ENCODE measurements at regions not wholly inside any gene's neighbourhood (a gene's known extent, or its start where the extent isn't known, plus 50 kb on each side); places are given as distances from the start of the nearest gene placed in this dataset.

GRCh38 chr5:165705960-165706359 is 2200.5 kb downstream of the MAT2B start:
- DNase-seq (ENCODE audit: low read depth, low spot score): no peak
- no peak for TF ChIP-seq POLR2A (IDR thresholded peaks at IDR 0.05; ENCODE audit: low read depth, low read length)
- TF ChIP-seq JUN (IDR thresholded peaks at IDR 0.05; ENCODE audit: borderline replicate concordance, insufficient read depth, insufficient read length, low read depth): no peak
- no peak for TF ChIP-seq MYC (IDR thresholded peaks at IDR 0.05; ENCODE audit: low read depth, low read length)
- no peak for TF ChIP-seq CTCF (IDR thresholded peaks at IDR 0.05; ENCODE audit: extremely low read depth in 1 of 2, insufficient read depth in 1 of 2, low read depth in 1 of 2, low read length in 2 of 2)

DNA sequence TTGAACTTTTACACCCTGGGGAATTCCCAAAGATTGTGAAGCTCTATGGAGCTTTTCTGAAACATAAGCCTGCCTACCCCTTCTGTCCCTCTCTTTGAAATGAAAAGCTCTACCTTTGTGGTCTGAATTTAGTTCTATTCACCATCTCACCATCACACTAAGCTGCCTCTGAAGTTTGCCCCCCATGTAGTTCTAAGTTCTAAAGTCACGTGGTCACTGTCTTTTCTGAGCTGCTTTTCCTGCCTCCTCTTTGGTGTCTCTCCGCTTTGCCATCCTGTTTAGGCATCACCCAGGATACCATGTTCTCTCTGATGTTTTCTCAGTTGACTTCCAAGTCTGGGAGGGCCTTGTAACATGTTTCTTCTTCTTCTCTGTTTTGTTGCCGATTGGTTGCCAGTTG is 2206.6 kb downstream of the MAT2B start:
- ChIA-PET CTCF (no interaction called here), POLR2A (no interaction called here)
- no peak overlapping the region for H3K27ac ChIP-seq (ENCODE audit: insufficient read depth, low read depth, low read length)

More at GRCh38 chr5:165705960-165706359, 2200.5 kb downstream of the MAT2B start:
- ChIA-PET POLR2A (no interaction called here), CTCF (no interaction called here)
- Histone ChIP-seq H3K27me3 (ENCODE audit: control insufficient read depth in 2 of 2, insufficient read depth in 2 of 2, low read length in 2 of 2) (no peaks in the 10 kb centered on the region), H3K4me3 (replicated peaks in 1 of 3; ENCODE audit: insufficient read depth in 1 of 3, low read depth in 1 of 3, low read length in 3 of 3) (no peak overlapping the region), H2AFZ (ENCODE audit: low read depth, low read length) (no peak overlapping the region), H4K20me1 (replicated peaks; ENCODE audit: control insufficient read depth, extremely low read depth, insufficient read depth, low read length) (no peaks in the 10 kb centered on the region), H3K4me1 (ENCODE audit: control insufficient read depth, extremely low read depth, insufficient read depth, low read length) (no peaks in the 10 kb centered on the region), H3K9ac (replicated peaks; ENCODE audit: extremely low read depth, insufficient read depth, low read length) (no peak overlapping the region), H3K27ac (ENCODE audit: insufficient read depth, low read depth, low read length) (no peak overlapping the region), H3K4me2 (ENCODE audit: insufficient read depth, low read length) (no peak overlapping the region), H3K36me3 (ENCODE audit: control insufficient read depth in 2 of 2, extremely low read depth in 1 of 2, insufficient read depth in 2 of 2, low read length in 2 of 2) (no peaks in the 10 kb centered on the region), H3K9me3 (replicated peaks; ENCODE audit: control insufficient read depth, insufficient read depth, low read length) (no peaks in the 10 kb centered on the region), H3K79me2 (ENCODE audit: control insufficient read depth, insufficient read depth, low read length) (no peaks in the 10 kb centered on the region), H3K9me1 (replicated peaks; ENCODE audit: control insufficient read depth, extremely low read depth, insufficient read depth, low read length) (no peaks in the 10 kb centered on the region)
- BruUV-seq (replicated peaks): no TSS peak
- dilution Hi-C loops (cut with MboI; ENCODE audit: extremely low pct_ligation_motif_present, low sequenced_read_pairs): no loop called here
- intact Hi-C loops (cut with micrococcal nuclease): no loop called here
- FAIRE-seq: no peak

More for the DNA sequence above, 2206.6 kb downstream of the MAT2B start:
- H3K9ac ChIP-seq (replicated peaks; ENCODE audit: extremely low read depth, insufficient read depth, low read length): no peak overlapping the region
- H4K20me1 ChIP-seq (replicated peaks; ENCODE audit: control insufficient read depth, extremely low read depth, insufficient read depth, low read length): no peaks in the 10 kb centered on the region
- no peak for DNase-seq (ENCODE audit: low read depth, low spot score)
- H3K79me2 ChIP-seq (ENCODE audit: control insufficient read depth, insufficient read depth, low read length): no peaks in the 10 kb centered on the region
- dilution Hi-C loops (cut with MboI; ENCODE audit: extremely low pct_ligation_motif_present, low sequenced_read_pairs) (no loop called here), intact Hi-C loops (cut with micrococcal nuclease) (no loop called here)
- H3K9me1 ChIP-seq (replicated peaks; ENCODE audit: control insufficient read depth, extremely low read depth, insufficient read depth, low read length): no peaks in the 10 kb centered on the region
- no peaks in the 10 kb centered on the region for H3K9me3 ChIP-seq (replicated peaks; ENCODE audit: control insufficient read depth, insufficient read depth, low read length)
- FAIRE-seq: no peak
- no peak overlapping the region for H2AFZ ChIP-seq (ENCODE audit: low read depth, low read length)
- H3K4me2 ChIP-seq (ENCODE audit: insufficient read depth, low read length): no peak overlapping the region
- H3K36me3 ChIP-seq (ENCODE audit: control insufficient read depth in 2 of 2, extremely low read depth in 1 of 2, insufficient read depth in 2 of 2, low read length in 2 of 2): no peaks in the 10 kb centered on the region
- no TSS peak for BruUV-seq (replicated peaks)
- TF ChIP-seq CTCF (IDR thresholded peaks at IDR 0.05; ENCODE audit: extremely low read depth in 1 of 2, insufficient read depth in 1 of 2, low read depth in 1 of 2, low read length in 2 of 2) (no peak), EZH2 (IDR thresholded peaks at IDR 0.05; ENCODE audit: borderline replicate concordance, low read depth, low read length, severe bottlenecking) (no peak), JUN (IDR thresholded peaks at IDR 0.05; ENCODE audit: borderline replicate concordance, insufficient read depth, insufficient read length, low read depth) (no peak), MYC (IDR thresholded peaks at IDR 0.05; ENCODE audit: low read depth, low read length) (no peak), FOS (IDR thresholded peaks at IDR 0.05; ENCODE audit: borderline replicate concordance, insufficient read depth, low read length) (no peak), GATA2 (IDR thresholded peaks at IDR 0.05; ENCODE audit: insufficient read depth, insufficient read length, low read depth, low read length) (no peak), POLR2AphosphoS5 (IDR thresholded peaks at IDR 0.05; ENCODE audit: insufficient read depth, low read depth, low read length) (no peak), POLR2A (IDR thresholded peaks at IDR 0.05; ENCODE audit: low read depth, low read length) (no peak)
- TF ChIP-seq, protein P1, sequence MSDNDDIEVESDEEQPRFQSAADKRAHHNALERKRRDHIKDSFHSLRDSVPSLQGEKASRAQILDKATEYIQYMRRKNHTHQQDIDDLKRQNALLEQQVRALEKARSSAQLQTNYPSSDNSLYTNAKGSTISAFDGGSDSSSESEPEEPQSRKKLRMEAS (IDR thresholded peaks at IDR 0.05; ENCODE audit: insufficient read depth, insufficient read length): no peak
- H3K27me3 ChIP-seq (ENCODE audit: control insufficient read depth in 2 of 2, insufficient read depth in 2 of 2, low read length in 2 of 2): no peaks in the 10 kb centered on the region
- H3K4me1 ChIP-seq (ENCODE audit: control insufficient read depth, extremely low read depth, insufficient read depth, low read length): no peaks in the 10 kb centered on the region
- no peak overlapping the region for H3K4me3 ChIP-seq (replicated peaks in 1 of 3; ENCODE audit: insufficient read depth in 1 of 3, low read depth in 1 of 3, low read length in 3 of 3)

Data from endothelial cell of umbilical vein (primary cell).